ENCODE measurements at regions not wholly inside any gene's neighbourhood (a gene's known extent, or its start where the extent isn't known, plus 50 kb on each side); places are given as distances from the start of the nearest gene placed in this dataset.

DNA sequence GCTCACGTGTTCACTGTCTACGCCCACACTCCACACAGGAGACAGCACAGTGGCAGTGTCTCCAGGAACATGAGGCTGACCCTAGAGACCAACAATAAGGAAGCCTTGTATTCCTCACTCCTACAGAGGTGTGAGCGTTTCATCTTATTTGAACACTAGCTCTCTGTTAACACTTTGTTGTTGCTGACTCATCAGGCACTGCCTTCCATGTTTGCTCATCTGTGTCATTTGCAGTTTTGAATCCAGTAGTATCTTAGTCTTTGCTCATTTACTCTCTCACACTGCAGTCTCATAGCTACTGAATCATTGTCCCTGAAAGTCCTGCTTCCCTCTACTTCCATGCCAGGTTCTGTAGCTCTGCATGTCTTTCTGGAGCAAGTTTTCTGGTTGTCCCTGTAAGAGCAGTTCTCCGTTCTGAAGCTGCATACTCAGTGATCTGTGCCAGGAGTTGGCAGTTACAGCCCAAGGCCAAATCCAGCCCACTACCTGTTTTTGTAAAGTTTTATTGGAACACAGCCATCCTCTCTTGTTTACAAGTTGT lies 80.3 kb upstream of the DCLK2 start:
- TF ChIP-seq CTCF (IDR thresholded peaks at IDR 0.05; ENCODE audit: extremely low read depth, insufficient read depth, missing control alignments), result no peak
- DNase-seq (ENCODE audit: low spot score), result peak; percentile 4
- in situ Hi-C loops (cut with MboI; ENCODE audit: low pct_unique_long_range_greater_than_20kb, low sequenced_read_pairs, unreplicated experiment), result loop anchor here (25.0 kb wide), 1 partner anchor 864 kb away; no protein-coding TSS in a partner anchor

DNA sequence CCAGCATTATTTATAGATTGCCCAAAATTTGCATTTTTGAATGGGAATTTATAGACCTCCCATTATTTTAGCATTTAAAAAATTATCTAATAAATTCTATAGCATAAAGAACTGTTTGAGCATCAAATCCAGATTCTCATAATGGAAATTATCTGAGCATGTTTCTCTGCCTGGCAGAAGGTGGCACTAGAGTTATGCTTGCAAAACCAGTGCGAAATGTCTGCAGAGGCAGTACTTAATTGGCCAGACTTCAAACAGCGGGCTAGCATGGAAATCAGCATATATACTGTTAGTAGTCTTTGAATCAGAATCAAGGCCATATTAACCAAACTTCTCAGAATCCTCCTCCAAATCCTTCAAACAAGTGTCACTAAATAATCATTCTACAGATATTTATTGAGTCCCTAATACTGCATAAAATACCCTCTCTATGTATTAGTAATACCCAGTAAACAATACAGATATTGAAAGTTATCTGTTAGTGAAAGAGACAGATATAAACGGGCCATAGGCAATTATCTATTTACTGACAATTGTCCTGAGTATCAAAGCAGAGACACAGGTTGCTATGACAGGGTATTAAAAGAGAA lies 78.7 kb upstream of the DCLK2 start:
- DNase-seq (ENCODE audit: low spot score), result peak; percentile 12
- in situ Hi-C loops (cut with MboI; ENCODE audit: low pct_unique_long_range_greater_than_20kb, low sequenced_read_pairs, unreplicated experiment), result loop anchor here (25.0 kb wide), 2 partner anchors 213 to 863 kb away; no protein-coding TSS in a partner anchor
- peak; percentile 64 for TF ChIP-seq CTCF (IDR thresholded peaks at IDR 0.05; ENCODE audit: extremely low read depth, insufficient read depth, missing control alignments)

- TF ChIP-seq CTCF (IDR thresholded peaks at IDR 0.05; ENCODE audit: extremely low read depth, insufficient read depth, missing control alignments), result no peak
- no peak for DNase-seq (ENCODE audit: low spot score)
- in situ Hi-C loops (cut with MboI; ENCODE audit: low pct_unique_long_range_greater_than_20kb, low sequenced_read_pairs, unreplicated experiment), result loop anchor here (25.0 kb wide), 1 partner anchor 210 kb away; no protein-coding TSS in a partner anchor
Observed at GRCh38 chr4:150001815-150002214, 76.4 kb upstream of the DCLK2 start.

DNA sequence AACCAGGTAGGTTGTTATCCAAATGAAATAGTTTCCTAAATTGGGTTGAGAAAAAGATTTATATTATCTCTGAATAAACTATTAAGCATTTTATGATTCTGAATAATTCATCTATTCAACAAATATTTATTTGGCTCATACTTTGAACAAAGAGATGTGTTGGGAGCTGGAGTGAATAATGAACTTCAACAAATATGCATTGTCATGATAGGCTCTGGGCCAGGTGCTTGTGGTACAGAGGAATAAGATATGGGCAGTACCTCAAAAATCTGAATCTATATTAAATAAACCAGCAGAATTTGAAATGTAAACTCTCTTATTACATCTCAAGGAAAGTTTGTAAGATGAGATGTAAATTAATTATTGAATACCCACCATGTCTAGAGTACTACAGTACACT lies 75.7 kb upstream of the DCLK2 start:
- in situ Hi-C loops (cut with MboI; ENCODE audit: low pct_unique_long_range_greater_than_20kb, low sequenced_read_pairs, unreplicated experiment), result loop anchor here (25.0 kb wide), 1 partner anchor 210 kb away; no protein-coding TSS in a partner anchor

DNA sequence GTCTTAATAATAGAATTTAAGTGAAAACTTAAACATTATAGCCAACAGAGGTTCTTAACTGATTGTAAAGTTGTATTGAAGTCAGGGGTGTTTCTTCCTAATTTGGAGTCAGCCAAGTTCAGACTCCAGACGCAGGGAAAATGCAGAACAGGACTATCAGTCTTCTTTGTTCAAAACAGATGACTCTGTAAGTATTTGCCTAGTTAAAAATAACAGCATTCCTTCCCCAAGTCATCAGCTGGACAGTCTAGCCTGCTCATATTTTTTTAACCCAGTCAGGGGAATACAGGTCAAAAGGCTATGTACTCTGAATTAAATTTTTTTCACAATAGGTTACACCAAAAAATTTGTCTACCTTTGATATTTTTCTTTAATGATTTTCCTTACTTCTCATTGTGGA lies 73.8 kb upstream of the DCLK2 start:
- TF ChIP-seq CTCF (IDR thresholded peaks at IDR 0.05; ENCODE audit: extremely low read depth, insufficient read depth, missing control alignments), result no peak
- in situ Hi-C loops (cut with MboI; ENCODE audit: low pct_unique_long_range_greater_than_20kb, low sequenced_read_pairs, unreplicated experiment), result loop anchor here (25.0 kb wide), 1 partner anchor 208 kb away; no protein-coding TSS in a partner anchor
- no peak for DNase-seq (ENCODE audit: low spot score)

More for the DNA sequence above, 75.7 kb upstream of the DCLK2 start:
- no peak for TF ChIP-seq CTCF (IDR thresholded peaks at IDR 0.05; ENCODE audit: extremely low read depth, insufficient read depth, missing control alignments)
- no peak for DNase-seq (ENCODE audit: low spot score)

GRCh38 chr4:150005537-150005936 lies 72.7 kb upstream of the DCLK2 start:
- in situ Hi-C loops (cut with MboI; ENCODE audit: low pct_unique_long_range_greater_than_20kb, low sequenced_read_pairs, unreplicated experiment), result loop anchor here (25.0 kb wide), 1 partner anchor 207 kb away; no protein-coding TSS in a partner anchor
- no peak for TF ChIP-seq CTCF (IDR thresholded peaks at IDR 0.05; ENCODE audit: extremely low read depth, insufficient read depth, missing control alignments)
- DNase-seq (ENCODE audit: low spot score), result no peak

Data from GM13977 (cell line).